ENCODE measurements at regions not wholly inside any gene's neighbourhood (a gene's known extent, or its start where the extent isn't known, plus 50 kb on each side); places are given as distances from the start of the nearest gene placed in this dataset.

DNA sequence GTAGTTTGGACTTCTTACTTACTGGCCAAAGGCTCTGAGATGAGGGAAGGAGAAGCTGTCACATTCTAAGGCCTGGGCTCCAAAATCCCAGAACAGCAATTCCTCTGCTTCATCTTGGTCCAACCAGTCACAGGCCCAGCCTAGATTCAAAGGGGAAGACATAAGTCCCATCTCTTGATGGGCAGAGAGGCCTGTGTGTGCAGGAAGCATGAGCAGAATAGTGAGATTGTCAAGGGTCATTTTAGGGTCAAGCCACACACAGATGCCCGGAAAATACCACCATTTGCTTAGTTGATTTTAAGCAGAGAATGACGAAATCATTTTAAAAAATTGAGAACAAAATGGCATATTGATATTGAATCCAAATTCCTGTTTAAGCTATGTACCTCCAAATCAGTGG is 580.9 kb upstream of the ZFP42 start:
- no peak for DNase-seq (ENCODE audit: low read depth in 2 of 2)
- TF ChIP-seq, protein P1, sequence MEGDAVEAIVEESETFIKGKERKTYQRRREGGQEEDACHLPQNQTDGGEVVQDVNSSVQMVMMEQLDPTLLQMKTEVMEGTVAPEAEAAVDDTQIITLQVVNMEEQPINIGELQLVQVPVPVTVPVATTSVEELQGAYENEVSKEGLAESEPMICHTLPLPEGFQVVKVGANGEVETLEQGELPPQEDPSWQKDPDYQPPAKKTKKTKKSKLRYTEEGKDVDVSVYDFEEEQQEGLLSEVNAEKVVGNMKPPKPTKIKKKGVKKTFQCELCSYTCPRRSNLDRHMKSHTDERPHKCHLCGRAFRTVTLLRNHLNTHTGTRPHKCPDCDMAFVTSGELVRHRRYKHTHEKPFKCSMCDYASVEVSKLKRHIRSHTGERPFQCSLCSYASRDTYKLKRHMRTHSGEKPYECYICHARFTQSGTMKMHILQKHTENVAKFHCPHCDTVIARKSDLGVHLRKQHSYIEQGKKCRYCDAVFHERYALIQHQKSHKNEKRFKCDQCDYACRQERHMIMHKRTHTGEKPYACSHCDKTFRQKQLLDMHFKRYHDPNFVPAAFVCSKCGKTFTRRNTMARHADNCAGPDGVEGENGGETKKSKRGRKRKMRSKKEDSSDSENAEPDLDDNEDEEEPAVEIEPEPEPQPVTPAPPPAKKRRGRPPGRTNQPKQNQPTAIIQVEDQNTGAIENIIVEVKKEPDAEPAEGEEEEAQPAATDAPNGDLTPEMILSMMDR (IDR thresholded peaks at IDR 0.05; ENCODE audit: low read depth, low read length), result no peak
- no peak overlapping the region for H3K4me3 ChIP-seq (replicated peaks in 1 of 2; ENCODE audit: low read depth in 2 of 2, low read length in 2 of 2)

DNA sequence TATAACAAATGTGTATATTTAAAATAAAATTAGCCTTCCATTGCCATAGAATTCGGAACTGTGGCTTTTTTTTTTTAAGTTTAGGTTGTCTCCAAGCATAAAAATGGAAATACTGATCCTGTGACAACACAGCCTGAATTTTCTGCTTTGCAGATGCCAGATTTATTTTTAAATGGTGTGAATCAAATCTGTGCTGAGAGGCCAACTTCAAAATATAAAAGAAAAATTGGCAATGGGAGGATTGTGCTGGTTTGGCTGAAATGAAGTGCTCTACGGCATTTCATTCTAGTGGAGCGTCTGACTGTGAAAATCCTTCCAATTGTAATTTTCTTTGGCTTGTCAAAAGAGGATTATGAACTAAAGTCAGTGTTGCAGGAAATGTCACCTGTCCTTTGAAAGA is 580.3 kb upstream of the ZFP42 start:
- DNase-seq (ENCODE audit: low read depth in 2 of 2), result no peak

DNA sequence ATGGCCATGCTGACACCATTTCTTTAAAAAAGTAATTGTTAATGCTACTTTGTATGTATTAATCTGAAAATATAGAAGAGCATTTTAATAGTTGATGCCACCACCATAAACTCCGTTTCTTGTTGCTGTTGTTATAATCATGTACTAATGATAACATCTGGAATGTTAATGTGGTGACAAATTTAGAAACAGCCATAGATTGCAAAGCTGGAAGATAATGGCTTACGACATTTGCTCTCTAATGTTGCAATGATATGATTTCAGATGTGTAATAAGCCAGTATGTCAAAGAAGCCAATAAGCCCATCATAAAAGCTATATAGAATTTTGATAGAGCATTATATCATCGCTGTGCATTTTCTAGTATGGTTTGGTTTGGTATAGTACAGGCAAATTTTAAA is 579.4 kb upstream of the ZFP42 start:
- no peak overlapping the region for H3K4me3 ChIP-seq (replicated peaks in 1 of 2; ENCODE audit: low read depth in 2 of 2, low read length in 2 of 2)
- DNase-seq (ENCODE audit: low read depth in 2 of 2), result no peak
- TF ChIP-seq, protein P1 (IDR thresholded peaks at IDR 0.05; ENCODE audit: low read depth, low read length), result no peak

More for the DNA sequence above, 580.3 kb upstream of the ZFP42 start:
- TF ChIP-seq, protein P1 (IDR thresholded peaks at IDR 0.05; ENCODE audit: low read depth, low read length), result no peak
- H3K4me3 ChIP-seq (replicated peaks in 1 of 2; ENCODE audit: low read depth in 2 of 2, low read length in 2 of 2), result no peak overlapping the region

DNA sequence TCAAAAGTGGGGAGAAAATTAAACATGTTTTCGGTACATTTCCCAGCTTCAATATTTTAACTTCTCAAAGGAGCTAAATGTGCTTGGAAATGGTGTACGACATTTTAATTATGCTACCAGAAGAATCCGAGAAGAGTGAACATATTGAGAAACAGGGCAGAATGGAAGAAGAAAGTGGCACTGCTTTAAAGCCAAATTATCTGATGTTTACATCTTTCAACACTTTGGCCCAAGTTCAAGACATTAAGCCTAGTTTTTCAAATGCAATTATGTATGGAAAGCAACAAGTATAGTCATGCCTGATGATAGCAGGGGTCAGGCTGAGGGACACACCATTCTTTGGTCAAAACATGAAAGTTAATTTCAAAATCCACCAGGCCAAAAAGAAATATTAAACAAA is 577.9 kb upstream of the ZFP42 start:
- DNase-seq (ENCODE audit: low read depth in 2 of 2), result no peak
- no peak overlapping the region for H3K4me3 ChIP-seq (replicated peaks in 1 of 2; ENCODE audit: low read depth in 2 of 2, low read length in 2 of 2)
- TF ChIP-seq, protein P1 (IDR thresholded peaks at IDR 0.05; ENCODE audit: low read depth, low read length), result no peak

DNA sequence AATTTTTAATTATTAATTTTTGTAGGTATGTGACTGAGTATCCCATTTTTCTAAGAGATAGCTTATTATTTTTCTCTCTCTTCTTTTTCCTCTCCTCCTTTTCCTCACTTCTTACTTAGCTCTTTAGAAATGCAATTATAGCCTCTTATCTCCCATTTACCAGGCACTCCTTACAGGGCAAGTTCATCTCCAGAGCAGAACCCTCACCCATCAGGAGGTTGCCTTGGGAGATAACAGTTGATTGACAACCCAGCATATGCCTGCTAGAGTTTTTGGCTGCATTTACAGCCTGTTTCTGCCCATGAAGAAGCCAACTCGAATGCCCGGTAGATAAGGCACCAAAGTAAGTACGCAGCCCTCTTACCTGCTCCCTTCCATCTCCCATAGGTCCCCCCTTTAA is 572.9 kb upstream of the ZFP42 start:
- H3K4me3 ChIP-seq (replicated peaks in 1 of 2; ENCODE audit: low read depth in 2 of 2, low read length in 2 of 2), result no peak overlapping the region
- TF ChIP-seq, protein P1 (IDR thresholded peaks at IDR 0.05; ENCODE audit: low read depth, low read length), result no peak
- no peak for DNase-seq (ENCODE audit: low read depth in 2 of 2)

DNA sequence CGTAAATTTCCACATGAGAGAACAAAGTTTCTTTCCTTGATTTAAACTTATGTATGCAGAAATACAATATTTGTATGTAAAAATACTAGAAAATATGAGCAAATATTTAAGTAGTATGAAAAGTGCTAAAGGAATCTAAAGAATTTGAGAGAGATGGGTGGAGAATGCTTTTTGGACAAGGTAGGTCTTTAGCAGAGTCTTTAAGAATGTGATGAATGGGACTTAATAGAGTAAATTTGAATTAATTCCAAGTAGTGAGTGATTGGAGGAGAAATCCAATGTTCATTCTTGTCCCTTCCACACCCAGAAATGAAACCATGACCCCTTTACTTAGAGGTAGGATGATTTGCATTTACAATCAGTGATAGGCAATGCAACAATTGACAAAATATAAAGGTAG is 570.9 kb upstream of the ZFP42 start:
- TF ChIP-seq, protein P1 (IDR thresholded peaks at IDR 0.05; ENCODE audit: low read depth, low read length), result no peak
- DNase-seq (ENCODE audit: low read depth in 2 of 2), result peak in 1 of 2 donors; percentile 16
- H3K4me3 ChIP-seq (replicated peaks in 1 of 2; ENCODE audit: low read depth in 2 of 2, low read length in 2 of 2), result no peak overlapping the region

DNA sequence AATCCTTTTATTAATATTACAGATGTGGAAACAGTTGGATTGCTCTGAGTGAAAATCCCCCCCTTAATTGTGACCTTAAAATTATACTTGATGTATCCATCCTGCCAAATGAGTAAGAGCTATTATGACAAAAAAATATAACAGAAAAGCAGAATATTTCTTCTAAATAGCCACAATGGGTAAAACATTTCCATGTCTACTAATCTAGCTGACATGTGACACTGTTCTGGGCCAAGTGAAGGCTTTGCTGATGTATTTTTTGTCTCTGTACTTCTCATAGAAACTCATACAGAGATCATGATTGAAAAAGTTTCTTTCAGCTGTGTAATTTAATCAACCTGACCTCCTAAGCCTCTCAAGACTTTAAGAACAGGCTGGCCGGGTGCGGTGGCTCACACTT is 569.1 kb upstream of the ZFP42 start:
- TF ChIP-seq, protein P1 (IDR thresholded peaks at IDR 0.05; ENCODE audit: low read depth, low read length), result no peak
- no peak for DNase-seq (ENCODE audit: low read depth in 2 of 2)
- no peak overlapping the region for H3K4me3 ChIP-seq (replicated peaks in 1 of 2; ENCODE audit: low read depth in 2 of 2, low read length in 2 of 2)

Data from cardiac fibroblast (primary cell).